HG03565 (cell line): ENCODE measurements at regions not wholly inside any gene's neighbourhood (a gene's known extent, or its start where the extent isn't known, plus 50 kb on each side); places are given as distances from the start of the nearest gene placed in this dataset.
"Not testable (repeated sequence)": the region's sequence is repeated elsewhere in the genome, so short reads cannot be mapped to it uniquely, and the experiment has no call there.

Experiments
- ATAC-seq: cut with Tn5 transposase; IDR thresholded peaks from one replicate; pipeline ENCODE4 v1.9.1; 2021; ENCODE audit warnings: mild to moderate bottlenecking, moderate library complexity; ENCODE audit not compliant: unreplicated experiment

GRCh38 chr1:157460381-157460780 is 91.9 kb downstream of the FCRL5 start:
- ATAC-seq: no peak

DNA sequence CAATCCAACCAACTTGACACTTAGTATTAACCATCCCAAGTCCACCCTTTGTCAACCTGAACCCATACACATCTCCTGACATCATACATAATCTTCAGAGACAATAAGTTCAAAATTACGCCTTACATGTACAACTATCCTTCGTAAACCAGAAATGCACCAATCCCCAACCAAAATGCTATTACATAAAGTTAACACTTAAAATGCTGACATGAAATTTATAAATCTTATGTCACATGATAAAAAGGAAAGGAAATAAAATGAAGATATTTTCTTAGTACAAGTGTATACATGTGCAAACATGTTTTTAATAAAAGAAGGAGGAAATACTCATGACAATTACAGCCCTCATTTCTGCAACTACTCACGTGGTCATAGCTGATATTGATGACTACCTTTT is 95.0 kb downstream of the FCRL5 start:
- no peak for ATAC-seq

GRCh38 chr1:157455318-157455717 is 97.0 kb downstream of the FCRL5 start:
- ATAC-seq: no peak

DNA sequence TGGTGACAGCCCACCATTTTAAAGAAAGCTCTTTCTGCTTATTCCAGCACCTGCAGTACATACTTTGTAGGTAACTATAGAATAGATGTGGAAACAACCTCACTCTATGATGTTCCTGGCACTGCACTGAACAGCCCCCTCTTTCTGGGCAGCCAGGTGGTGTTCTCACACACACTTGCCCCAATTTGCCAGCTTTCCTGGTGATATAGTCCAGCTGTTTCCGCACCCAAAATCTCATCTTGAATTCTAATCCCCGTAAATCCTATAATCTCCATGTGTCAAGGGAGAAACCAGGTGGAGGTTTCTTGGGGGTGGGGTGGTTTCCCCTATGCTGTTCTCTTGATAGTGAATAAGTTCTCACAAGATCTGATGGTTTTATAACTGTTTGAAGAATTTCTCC is 102.2 kb downstream of the FCRL5 start:
- no peak for ATAC-seq

DNA sequence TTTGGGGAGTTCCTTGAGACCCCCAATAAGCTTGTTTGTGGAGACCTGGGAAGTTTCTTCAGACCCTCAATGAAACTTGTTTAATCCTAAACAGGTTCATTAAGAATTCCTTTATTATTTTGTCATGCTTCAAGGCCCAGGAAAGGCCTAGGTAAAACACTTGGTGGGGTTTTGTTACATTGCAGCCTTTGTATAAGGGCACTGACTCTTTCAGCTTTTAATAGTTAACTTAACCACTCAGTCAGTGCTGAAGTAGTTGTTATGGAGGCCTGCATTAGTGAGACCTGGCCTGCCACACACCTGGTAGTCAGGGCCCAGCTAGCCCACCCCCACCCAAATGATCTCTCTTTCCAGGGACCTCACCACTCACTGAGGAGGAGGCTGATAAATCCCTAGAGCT is 103.7 kb downstream of the FCRL5 start:
- no peak for ATAC-seq

DNA sequence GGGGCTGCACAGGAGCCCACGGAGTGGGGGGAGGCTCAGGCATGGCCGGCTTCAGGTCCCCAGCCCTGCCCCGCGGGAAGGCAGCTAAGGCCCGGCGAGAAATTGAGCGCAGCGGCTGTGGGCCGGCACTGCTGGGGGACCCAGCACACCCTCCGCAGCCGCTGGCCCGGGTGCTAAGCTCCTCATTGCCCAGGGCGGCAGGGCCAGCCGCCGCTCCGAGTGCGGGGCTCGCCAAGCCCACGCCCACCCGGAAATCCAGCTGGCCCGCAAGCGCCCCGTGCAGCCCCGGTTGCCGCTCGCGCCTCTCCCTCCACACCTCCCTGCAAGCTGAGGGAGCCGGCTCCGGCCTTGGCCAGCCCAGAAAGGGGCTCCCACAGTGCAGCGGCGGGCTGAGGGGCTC is 106.0 kb downstream of the FCRL5 start:
- ATAC-seq: not testable (repeated sequence)

DNA sequence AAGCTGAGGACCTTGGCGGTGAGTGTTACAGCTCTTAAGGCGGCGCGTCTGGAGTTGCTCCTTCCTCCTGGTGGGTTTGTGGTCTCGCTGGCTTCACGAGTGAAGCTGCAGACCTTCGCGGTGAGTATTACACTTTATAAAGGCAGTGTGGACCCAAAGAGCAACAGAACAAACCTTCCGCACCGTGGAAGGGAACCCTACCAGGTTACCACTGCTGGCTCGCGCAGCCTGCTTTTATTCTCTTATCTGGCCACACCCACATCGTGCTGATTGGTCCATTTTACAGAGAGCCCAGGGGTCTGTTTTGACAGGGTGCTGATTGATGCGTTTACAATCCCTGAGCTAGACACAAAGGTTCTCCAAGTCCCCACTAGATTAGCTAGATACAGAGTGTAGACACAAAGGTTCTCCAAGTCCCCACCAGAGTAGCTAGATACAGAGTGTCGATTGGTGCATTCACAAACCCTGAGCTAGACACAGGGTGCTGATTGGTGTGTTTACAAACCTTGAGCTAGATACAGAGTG is 106.6 kb downstream of the FCRL5 start:
- not testable (repeated sequence) for ATAC-seq

DNA sequence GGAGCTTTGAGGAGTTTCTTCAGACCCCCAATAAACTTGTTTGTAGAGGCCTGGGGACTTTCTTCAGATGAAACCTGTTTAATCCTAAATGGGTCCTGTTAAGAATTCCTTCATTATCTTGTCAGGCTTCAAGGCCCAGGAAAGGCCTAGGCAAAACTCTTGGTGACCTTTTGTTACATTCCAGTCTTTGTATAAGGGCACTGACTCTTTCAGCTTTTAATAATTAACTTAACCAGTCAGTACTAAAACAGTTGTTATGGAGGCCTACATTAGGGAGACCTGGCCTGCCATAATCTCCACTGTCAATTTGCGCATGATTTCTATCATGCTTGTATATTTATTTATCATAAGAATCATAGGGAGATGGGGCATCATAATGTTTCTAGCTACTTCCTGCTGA is 110.2 kb downstream of the FCRL5 start:
- ATAC-seq: no peak

DNA sequence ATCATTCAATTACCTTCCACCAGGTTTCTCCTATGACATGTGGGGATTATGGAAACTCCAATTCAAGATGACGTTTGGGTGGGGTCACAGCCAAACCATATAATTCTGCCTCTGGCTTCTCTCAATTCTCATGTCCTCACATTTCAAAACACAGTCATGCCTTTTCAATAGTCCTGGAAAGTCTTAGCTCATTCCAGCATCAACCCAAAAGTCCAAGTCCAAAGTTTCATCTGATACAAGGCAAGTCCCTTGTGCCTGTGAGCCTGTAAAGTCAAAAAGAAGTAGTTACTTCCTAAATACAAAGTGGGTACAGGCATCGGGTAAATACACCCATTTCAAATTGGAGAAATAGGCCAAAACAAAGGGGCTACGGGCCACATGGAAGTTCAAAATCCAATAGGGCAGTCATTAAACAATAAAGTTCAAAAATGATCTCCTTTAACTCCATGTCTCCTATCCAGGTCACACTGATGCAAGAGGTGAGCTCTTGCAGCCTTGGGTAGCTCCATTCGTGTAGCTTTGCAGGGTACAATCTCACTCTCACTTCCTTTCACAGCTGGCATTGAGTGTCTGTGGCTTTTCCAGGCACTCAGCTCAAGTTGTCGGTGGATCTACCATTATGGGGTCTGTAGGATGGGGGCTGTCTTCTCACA is 112.9 kb downstream of the FCRL5 start:
- no peak for ATAC-seq

GRCh38 chr1:157438613-157439012 is 113.7 kb downstream of the FCRL5 start:
- ATAC-seq: no peak

DNA sequence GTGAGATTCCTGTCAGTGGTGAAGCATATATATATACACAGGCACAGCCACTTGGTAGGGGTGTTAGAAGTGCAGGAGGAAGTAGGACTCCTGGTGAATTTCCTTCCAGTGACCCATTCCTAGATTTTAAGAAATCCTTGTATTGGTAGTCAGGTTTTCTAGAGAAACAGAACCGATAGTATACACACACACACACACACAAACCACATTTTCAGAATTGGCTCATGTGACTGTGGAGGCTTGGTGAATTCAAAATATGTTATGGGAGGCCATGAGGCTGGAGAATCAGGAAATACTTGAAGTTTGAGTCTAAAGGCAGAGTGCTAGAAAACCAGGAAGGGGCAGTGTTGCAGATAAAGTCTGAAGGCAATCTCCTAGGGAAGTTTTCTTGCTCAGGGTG is 114.2 kb downstream of the FCRL5 start:
- ATAC-seq: no peak

- ATAC-seq: no peak
Measured at GRCh38 chr1:157437296-157437695, 115.0 kb downstream of the FCRL5 start.

DNA sequence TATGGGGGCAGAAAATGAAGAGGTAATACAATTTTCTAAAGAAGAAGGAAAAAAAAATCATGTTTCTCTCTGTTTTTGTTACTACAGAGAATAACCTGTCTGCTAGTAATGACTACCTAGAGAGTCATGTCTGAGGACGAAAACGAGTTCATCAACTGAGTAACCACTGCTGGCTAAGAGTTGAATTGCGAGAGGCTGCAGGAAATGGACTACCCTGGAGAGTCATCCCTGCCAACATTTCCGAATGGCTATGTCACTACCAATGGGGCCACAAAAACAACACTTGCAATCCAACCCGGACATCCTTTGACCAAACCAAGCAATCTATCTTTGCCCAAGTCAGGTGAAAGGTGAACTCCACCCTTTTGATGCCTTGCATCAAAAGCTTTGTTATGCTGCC is 120.6 kb downstream of the FCRL5 start:
- ATAC-seq: no peak

DNA sequence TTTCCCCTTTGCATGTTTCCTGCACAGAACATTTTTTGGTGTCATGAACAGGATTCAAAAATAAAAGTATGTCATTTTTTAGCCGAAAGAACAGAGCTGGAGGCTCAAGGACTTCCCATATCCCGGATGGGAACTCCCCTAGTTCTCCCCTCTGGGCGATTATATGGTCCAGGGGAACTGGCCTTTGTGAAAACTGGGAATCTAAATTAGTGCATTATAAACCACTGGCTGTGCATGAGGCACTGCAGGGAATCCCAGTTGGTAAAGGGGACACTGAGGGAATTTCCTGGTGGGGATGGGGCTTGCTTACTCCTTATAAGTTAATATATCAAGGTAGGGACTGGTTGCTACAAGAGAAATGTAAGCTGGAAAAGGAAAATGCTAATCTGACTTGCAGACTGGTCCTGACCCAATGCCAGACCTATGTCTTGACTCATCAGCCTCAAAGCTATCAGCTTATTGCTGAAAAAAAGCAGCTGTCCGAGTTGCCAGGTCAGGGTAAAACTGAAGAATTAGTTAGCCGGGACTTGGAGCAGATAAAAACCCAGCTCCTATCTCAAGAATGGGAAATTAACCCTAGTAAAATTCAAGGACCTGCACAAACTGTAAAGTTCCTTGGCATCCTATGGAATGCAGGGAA is 122.6 kb downstream of the FCRL5 start:
- no peak for ATAC-seq

DNA sequence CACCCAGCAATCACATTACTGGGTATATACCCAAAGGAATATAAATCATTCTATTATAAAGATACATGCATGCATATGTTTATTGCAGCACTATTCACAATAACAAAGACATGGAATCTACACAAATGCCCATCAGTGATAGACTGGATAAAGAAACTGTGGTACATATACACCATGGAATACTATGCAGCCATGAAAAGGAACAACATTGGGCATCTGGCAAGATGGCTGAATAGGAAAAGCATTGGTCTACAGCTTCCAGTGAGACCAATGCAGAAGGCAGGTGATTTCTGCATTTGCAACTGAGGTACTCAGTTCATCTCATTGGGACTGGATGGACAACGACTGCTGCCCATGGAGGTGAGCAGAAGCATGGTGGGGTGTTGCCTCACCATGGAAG is 128.6 kb downstream of the FCRL5 start:
- ATAC-seq: not testable (repeated sequence)

DNA sequence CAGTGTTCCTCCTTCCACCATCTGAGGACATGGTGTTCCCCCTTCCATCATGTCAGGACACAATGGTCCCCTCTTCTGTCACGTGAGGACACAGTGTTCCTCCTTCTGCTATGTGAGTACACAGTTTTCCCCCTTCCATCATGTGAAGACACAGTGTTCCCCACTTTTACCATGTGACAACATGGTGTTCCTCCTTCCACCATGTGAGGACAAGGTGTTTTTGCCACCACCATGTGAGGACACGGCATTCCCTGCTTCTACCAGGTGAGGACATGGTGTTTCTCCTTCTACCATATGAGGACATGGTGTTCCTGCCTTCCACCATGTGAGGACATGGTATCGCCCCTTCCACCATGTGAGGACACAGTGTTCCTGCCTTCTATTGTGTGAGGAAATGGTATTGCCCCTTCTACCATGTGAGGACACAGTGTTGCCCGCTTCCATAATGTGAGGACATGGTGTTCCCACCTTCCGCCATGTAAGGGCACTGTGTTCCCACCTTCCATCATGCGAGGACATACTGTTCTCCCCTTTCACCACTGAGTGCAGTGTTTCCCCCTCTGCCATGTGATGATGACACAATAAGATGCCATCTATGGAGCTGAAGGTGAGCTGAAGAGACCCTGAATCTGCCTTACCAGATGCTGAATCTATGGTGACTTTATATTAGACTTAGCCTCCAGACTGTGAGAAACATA is 132.3 kb downstream of the FCRL5 start:
- no peak for ATAC-seq

- ATAC-seq: no peak
Measured at GRCh38 chr1:157418659-157419058, 133.7 kb downstream of the FCRL5 start.

GRCh38 chr1:157418231-157418630 is 134.1 kb downstream of the FCRL5 start:
- ATAC-seq: no peak

DNA sequence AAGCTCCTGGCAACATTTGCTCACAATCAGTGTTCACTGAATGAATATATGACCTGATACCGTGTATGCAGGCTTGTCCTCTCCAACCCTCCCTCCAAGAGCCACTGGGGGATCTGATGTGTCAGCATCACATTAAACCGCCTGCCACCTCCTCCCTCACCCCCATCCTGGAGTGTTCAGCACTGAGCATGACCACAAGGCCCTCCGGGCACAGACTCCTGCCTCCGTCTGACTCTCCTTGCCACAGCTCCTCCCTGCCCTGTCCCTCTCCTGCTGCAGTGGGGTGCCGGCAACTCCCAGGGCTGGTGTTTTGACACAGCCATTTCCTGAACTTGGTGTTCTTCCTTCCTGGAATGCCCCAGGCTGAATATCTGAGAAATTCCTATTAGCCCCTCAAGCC is 136.7 kb downstream of the FCRL5 start:
- no peak for ATAC-seq

- no peak for ATAC-seq
Measured at GRCh38 chr1:157412308-157412707, 140.0 kb downstream of the FCRL5 start.

- ATAC-seq: no peak
Measured at GRCh38 chr1:157411769-157412168, 140.5 kb downstream of the FCRL5 start.

DNA sequence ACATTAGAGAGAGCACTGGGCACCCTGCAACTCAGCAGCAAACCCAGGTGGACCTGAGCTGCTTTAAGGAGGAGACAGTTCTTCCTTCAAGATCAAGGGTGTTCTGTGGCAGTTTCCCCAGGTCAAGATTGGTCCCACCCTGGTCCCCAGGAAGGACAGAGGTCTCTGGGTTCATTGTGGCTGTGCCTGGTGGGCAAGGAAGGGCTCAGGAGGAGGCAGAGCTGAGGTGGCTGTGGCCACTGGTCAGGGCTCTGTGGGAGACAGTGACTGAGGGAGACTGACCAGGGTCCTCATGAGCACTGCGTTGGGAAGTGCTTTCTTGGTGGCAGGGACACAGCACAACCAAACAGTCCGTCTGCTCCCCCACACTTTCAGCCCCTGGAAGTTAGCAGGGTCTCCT is 141.3 kb downstream of the FCRL5 start:
- ATAC-seq: no peak
